Colonic mucosa (tissue), 4 donors: ENCODE measurements at regions not wholly inside any gene's neighbourhood (a gene's known extent, or its start where the extent isn't known, plus 50 kb on each side); places are given as distances from the start of the nearest gene placed in this dataset.

Experiments
- DNase-seq: peaks from one replicate; pipeline ENCODE4 v3.0.0-alpha.2; 2020
- H3K27ac ChIP-seq: fragments of 200-600 bp; one replicate; pipeline ENCODE4 v1.8.0; 2021
- H3K27me3 ChIP-seq: fragments of 200-600 bp; one replicate; pipeline ENCODE4 v1.8.0; 2021
- H3K36me3 ChIP-seq: fragments of 200-600 bp; one replicate; pipeline ENCODE4 v1.8.0; 2021
- H3K4me1 ChIP-seq: fragments of 200-600 bp; one replicate; pipeline ENCODE4 v1.8.0; 2021; ENCODE audit warnings: mild to moderate bottlenecking
- H3K4me3 ChIP-seq: fragments of 200-600 bp; one replicate; pipeline ENCODE4 v1.8.0; 2021
- H3K9ac ChIP-seq, 2 donors: one replicate each; pipeline ENCODE4 v1.7.0; 2013; ENCODE audit warnings: control low read depth in 2 of 2, low read depth in 2 of 2, low read length in 2 of 2
- H3K9me3 ChIP-seq: fragments of 200-600 bp; one replicate; pipeline ENCODE4 v1.8.0; 2021
- intact Hi-C: fragments of 100-400 bp; cut with DNase I; formaldehyde crosslinking; loops from one replicate; pipeline ENCODE4 v1.14.1; 2022
- TF ChIP-seq, protein P1 (sequence below): fragments of 200-600 bp; IDR thresholded peaks from one replicate; pipeline ENCODE4 v1.8.0; 2022; ENCODE audit warnings: antibody characterized with exemption, mild to moderate bottlenecking
- donor health status: healthy.
- donor health status: DM: no; HTN: no; CAD: no.
- donor health status: DM: no; HTN: no; CAD: no.

DNA sequence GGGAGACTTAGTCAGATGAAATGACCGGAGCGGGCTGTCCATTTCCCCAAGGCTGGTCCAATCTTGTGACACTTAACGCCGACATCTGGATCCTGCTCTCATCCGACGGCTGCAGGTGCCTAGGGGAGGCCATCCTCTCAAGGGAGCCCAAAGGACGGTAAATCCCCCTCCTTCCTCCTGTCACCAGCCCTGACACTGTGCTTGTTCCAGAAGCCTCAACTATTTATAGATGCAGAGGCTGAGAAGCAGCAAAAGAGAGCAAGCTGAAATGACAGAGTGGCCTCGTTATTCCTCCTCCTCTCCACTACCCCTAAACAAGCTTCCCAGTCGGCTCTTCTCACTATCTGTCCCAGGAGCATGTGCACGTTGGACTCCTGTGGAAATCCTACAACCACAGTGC is 533.7 kb downstream of the LIG4 start:
- intact Hi-C loops, result no loop called here
- Histone ChIP-seq H3K4me1 (no peaks in the 10 kb centered on the region), H3K36me3 (no peaks in the 10 kb centered on the region), H3K9me3 (no peaks in the 10 kb centered on the region), H3K27me3 (no peaks in the 10 kb centered on the region), H3K27ac (no peak overlapping the region), H3K4me3 (no peak overlapping the region), H3K9ac (no peak overlapping the region)
- DNase-seq, result no peak
- TF ChIP-seq, protein P1, sequence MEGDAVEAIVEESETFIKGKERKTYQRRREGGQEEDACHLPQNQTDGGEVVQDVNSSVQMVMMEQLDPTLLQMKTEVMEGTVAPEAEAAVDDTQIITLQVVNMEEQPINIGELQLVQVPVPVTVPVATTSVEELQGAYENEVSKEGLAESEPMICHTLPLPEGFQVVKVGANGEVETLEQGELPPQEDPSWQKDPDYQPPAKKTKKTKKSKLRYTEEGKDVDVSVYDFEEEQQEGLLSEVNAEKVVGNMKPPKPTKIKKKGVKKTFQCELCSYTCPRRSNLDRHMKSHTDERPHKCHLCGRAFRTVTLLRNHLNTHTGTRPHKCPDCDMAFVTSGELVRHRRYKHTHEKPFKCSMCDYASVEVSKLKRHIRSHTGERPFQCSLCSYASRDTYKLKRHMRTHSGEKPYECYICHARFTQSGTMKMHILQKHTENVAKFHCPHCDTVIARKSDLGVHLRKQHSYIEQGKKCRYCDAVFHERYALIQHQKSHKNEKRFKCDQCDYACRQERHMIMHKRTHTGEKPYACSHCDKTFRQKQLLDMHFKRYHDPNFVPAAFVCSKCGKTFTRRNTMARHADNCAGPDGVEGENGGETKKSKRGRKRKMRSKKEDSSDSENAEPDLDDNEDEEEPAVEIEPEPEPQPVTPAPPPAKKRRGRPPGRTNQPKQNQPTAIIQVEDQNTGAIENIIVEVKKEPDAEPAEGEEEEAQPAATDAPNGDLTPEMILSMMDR, result no peak

GRCh38 chr13:107680115-107680514 is 535.2 kb downstream of the LIG4 start:
- H3K4me3 ChIP-seq, result no peak overlapping the region
- intact Hi-C loops, result no loop called here
- DNase-seq, result no peak
- TF ChIP-seq, protein P1, result no peak
- no peak overlapping the region for H3K27ac ChIP-seq
- H3K4me1 ChIP-seq, result no peaks in the 10 kb centered on the region
- no peak overlapping the region for H3K9ac ChIP-seq
- no peaks in the 10 kb centered on the region for H3K9me3 ChIP-seq
- no peaks in the 10 kb centered on the region for H3K27me3 ChIP-seq
- no peaks in the 10 kb centered on the region for H3K36me3 ChIP-seq

DNA sequence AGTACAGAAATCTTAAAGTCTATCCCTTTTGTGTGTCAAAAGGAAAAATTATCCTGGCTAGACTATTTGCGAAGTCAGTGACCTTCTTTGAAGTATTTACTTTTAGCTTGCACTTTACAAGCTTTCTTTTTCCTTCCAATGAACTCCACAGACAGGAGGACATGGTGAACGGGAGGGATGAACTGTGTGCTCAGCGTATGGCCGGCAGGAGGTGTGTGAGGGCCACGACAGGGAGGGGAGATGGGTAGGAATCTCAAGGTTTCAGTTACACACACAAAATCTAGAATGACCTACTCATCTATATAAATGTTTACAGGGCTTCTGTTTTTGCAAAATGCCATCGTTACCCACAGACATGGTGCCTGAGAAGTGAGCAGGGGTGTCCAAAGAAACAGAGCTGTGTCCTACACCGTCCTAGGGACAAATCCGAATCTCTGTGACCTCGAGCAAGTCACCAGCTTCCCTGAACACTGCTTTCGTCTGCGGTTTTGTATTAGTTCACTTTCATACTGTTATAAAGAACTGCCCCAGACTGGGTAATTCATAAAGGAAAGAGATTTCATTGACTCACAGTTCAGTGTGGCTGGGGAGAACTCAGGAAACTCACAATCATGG is 537.2 kb downstream of the LIG4 start:
- Histone ChIP-seq H3K9ac (no peak overlapping the region), H3K27ac (no peak overlapping the region), H3K9me3 (no peaks in the 10 kb centered on the region), H3K36me3 (no peaks in the 10 kb centered on the region), H3K4me3 (no peak overlapping the region), H3K27me3 (no peaks in the 10 kb centered on the region), H3K4me1 (no peaks in the 10 kb centered on the region)
- DNase-seq, result no peak
- TF ChIP-seq, protein P1, result no peak
- intact Hi-C loops, result no loop called here

DNA sequence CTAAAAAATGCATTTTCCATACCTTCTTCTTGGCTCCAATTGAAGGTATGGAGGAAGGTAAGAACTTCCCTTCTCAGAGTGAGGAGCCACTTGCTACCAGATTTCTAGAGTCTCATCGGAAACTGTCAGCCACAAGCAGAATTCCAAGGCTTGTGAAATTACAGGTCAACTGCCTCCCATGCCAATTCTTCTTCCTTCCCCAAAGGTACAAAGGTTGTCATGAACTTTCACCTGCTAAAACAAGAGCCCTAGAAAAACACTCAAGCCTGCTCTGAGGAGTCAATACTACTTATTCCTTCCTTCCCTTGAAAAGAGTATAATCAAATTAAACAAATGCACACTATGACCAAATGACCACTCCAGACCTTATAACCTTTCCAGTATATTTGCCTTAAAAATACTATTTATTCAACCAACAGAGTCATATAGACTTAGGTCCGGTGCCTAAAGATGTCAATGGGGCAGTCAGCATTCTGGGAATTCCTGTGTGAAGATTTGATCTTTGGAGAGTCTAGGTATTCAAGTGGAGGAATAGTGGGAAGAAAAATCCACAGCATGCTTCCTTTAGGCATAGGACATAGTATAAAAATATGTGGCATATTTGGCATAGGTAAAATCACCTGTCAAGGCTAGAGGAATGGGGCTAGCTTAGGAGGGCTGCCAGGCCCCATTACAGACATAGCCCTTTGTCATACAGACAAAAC is 539.3 kb downstream of the LIG4 start:
- Histone ChIP-seq H3K9ac (no peak overlapping the region), H3K27ac (no peak overlapping the region), H3K36me3 (no peaks in the 10 kb centered on the region), H3K4me3 (no peak overlapping the region), H3K27me3 (no peaks in the 10 kb centered on the region), H3K9me3 (no peaks in the 10 kb centered on the region), H3K4me1 (no peaks in the 10 kb centered on the region)
- TF ChIP-seq, protein P1, result no peak
- intact Hi-C loops, result no loop called here
- DNase-seq, result no peak

GRCh38 chr13:107669391-107669993 is 545.8 kb downstream of the LIG4 start:
- H3K36me3 ChIP-seq, result no peaks in the 10 kb centered on the region
- no peaks in the 10 kb centered on the region for H3K27me3 ChIP-seq
- no peak overlapping the region for H3K27ac ChIP-seq
- H3K4me1 ChIP-seq, result no peaks in the 10 kb centered on the region
- TF ChIP-seq, protein P1, result no peak
- no peak overlapping the region for H3K9ac ChIP-seq
- H3K4me3 ChIP-seq, result no peak overlapping the region
- DNase-seq, result no peak
- H3K9me3 ChIP-seq, result no peaks in the 10 kb centered on the region
- intact Hi-C loops, result no loop called here
